Neuron (in vitro differentiated cells): ENCODE measurements at regions not wholly inside any gene's neighbourhood (a gene's known extent, or its start where the extent isn't known, plus 50 kb on each side); places are given as distances from the start of the nearest gene placed in this dataset.
A peak's percentile ranks its signal among the peaks of the same experiment; 100 is the strongest.
"Not testable (repeated sequence)": the region's sequence is repeated elsewhere in the genome, so short reads cannot be mapped to it uniquely, and the experiment has no call there.

Source experiments
- H2AFZ ChIP-seq: one replicate; pipeline ENCODE4 v1.6.1; 2013; ENCODE audit warnings: low read depth, mild to moderate bottlenecking, inconsistent platforms, low read length, moderate library complexity
- H3K27me3 ChIP-seq: one replicate; pipeline ENCODE4 v1.6.1; 2013; ENCODE audit warnings: low read length; ENCODE audit not compliant: insufficient read depth
- H3K36me3 ChIP-seq: one replicate; pipeline ENCODE4 v1.6.1; 2013; ENCODE audit warnings: low read length; ENCODE audit not compliant: insufficient read depth
- H3K4me1 ChIP-seq: one replicate; pipeline ENCODE4 v1.6.1; 2013; ENCODE audit warnings: low read length; ENCODE audit not compliant: insufficient read depth
- H3K4me3 ChIP-seq: 2 replicates; pipeline ENCODE4 v1.5.1; 2013; ENCODE audit warnings: mild to moderate bottlenecking, low read length, moderate library complexity
- H3K9me3 ChIP-seq: one replicate; pipeline ENCODE4 v1.6.1; 2013; ENCODE audit warnings: low read length

- Histone ChIP-seq H3K36me3 (no peaks in the 10 kb centered on the region), H3K9me3 (no peaks in the 10 kb centered on the region), H3K27me3 (no peaks in the 10 kb centered on the region), H3K4me1 (no peaks in the 10 kb centered on the region), H2AFZ (no peak overlapping the region), H3K4me3 (no peak overlapping the region)
Observed at GRCh38 chr12:86735851-86736250, 479.7 kb upstream of the MGAT4C start.

GRCh38 chr12:86735072-86735471 lies 478.9 kb upstream of the MGAT4C start:
- no peaks in the 10 kb centered on the region for H3K36me3 ChIP-seq
- H2AFZ ChIP-seq: no peak overlapping the region
- no peak overlapping the region for H3K4me3 ChIP-seq
- no peaks in the 10 kb centered on the region for H3K9me3 ChIP-seq
- H3K27me3 ChIP-seq: no peaks in the 10 kb centered on the region
- H3K4me1 ChIP-seq: no peaks in the 10 kb centered on the region

- no peak overlapping the region for H2AFZ ChIP-seq
- H3K36me3 ChIP-seq: no peaks in the 10 kb centered on the region
- no peaks in the 10 kb centered on the region for H3K27me3 ChIP-seq
- no peak overlapping the region for H3K4me3 ChIP-seq
- no peaks in the 10 kb centered on the region for H3K9me3 ChIP-seq
- H3K4me1 ChIP-seq: no peaks in the 10 kb centered on the region
Observed at GRCh38 chr12:86730233-86730632, 474.0 kb upstream of the MGAT4C start.

- Histone ChIP-seq H3K4me1 (no peaks in the 10 kb centered on the region), H2AFZ (no peak overlapping the region), H3K9me3 (no peaks in the 10 kb centered on the region), H3K27me3 (no peaks in the 10 kb centered on the region), H3K36me3 (no peaks in the 10 kb centered on the region), H3K4me3 (no peak overlapping the region)
Observed at GRCh38 chr12:86729739-86730138, 473.5 kb upstream of the MGAT4C start.

DNA sequence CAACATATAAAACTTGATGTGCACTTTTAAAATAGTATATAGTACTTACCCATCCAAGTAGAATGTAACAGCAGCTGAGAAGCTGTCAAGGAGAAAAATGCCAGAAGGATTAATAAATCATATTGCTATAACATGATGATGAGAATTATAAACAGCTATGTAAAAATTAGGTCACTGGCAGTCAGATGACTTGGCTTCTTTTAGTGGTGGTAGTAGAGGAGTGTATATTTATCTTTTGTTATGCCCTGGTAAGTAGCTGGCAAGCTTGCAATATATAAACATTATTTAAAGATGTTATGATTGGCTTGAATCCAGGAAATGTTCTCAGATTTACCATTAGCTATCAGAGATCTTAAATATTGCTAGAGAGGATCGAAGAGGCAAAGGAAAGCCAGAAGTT lies 471.0 kb upstream of the MGAT4C start:
- H3K4me1 ChIP-seq: peaks cover 10% of the 10 kb centered on the region
- H3K9me3 ChIP-seq: no peaks in the 10 kb centered on the region
- H3K36me3 ChIP-seq: no peaks in the 10 kb centered on the region
- H2AFZ ChIP-seq: no peak overlapping the region
- H3K27me3 ChIP-seq: no peaks in the 10 kb centered on the region
- H3K4me3 ChIP-seq: no peak overlapping the region

DNA sequence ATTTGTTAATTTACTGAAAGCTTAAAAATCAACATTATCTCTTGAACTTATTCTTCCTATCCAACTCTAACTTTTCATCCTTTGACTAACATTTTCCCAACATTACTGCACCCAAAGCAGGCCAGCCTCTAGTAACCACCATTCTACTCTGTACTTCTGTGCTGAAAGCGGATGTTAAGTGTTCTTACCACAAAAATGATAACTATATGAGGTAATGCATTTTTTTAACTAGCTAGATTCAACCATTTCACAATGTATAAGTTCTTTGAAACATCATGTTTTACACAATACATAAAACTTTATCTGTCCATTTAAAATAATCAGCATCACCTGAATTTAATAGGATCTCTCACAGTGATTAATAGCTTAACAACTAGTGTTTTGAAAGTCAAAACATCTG lies 468.5 kb upstream of the MGAT4C start:
- H3K27me3 ChIP-seq: no peaks in the 10 kb centered on the region
- no peak overlapping the region for H2AFZ ChIP-seq
- H3K4me1 ChIP-seq: peaks cover 10% of the 10 kb centered on the region
- H3K4me3 ChIP-seq: no peak overlapping the region
- no peaks in the 10 kb centered on the region for H3K36me3 ChIP-seq
- no peaks in the 10 kb centered on the region for H3K9me3 ChIP-seq

DNA sequence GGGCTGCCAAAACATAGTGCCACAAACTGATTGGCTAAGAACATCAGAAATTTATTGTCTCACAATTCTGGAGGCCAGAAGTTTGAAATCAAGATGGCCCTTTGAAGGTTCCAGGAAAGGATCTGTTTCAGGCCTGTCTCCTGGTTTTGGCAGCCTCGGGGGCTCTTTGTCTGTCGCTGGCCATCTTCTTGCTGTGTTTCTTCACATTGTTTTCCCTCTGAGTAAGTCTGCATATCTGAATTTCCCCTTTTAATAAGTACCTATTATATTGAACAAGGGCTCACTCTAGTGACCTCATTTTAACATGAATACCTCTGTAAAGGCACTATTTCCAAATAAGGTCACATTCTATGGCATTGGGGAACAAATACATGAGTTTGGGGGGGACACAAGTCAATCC lies 467.1 kb upstream of the MGAT4C start:
- Histone ChIP-seq H3K27me3 (no peaks in the 10 kb centered on the region), H3K4me1 (peaks cover 10% of the 10 kb centered on the region), H3K4me3 (no peak overlapping the region), H3K9me3 (no peaks in the 10 kb centered on the region), H2AFZ (peak overlapping the region; percentile 77), H3K36me3 (no peaks in the 10 kb centered on the region)

- H3K4me1 ChIP-seq: peaks cover 10% of the 10 kb centered on the region
- no peaks in the 10 kb centered on the region for H3K9me3 ChIP-seq
- H2AFZ ChIP-seq: no peak overlapping the region
- H3K4me3 ChIP-seq: no peak overlapping the region
- no peaks in the 10 kb centered on the region for H3K36me3 ChIP-seq
- no peaks in the 10 kb centered on the region for H3K27me3 ChIP-seq
Observed at GRCh38 chr12:86721713-86722397, 465.7 kb upstream of the MGAT4C start.

DNA sequence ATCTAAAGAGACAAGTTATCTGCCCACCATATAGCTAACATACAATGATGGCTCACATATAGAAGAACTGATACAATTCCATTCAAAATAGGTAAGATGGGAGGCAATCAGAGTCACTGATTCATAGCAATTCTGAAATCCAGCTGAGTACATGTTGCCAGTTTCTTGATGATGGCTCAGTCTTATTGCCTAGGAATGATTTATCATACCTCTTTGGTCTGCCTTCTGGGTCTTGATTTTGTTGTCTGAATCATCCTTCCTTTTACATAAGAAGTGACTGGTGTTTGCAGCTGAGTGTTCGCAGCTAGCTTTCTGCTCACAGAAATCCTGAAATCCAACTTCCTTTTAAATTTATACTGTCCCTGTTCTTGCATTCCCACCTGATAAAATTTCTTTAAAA lies 463.2 kb upstream of the MGAT4C start:
- Histone ChIP-seq H3K27me3 (no peaks in the 10 kb centered on the region), H3K4me1 (peaks cover 10% of the 10 kb centered on the region), H3K4me3 (no peak overlapping the region), H3K36me3 (no peaks in the 10 kb centered on the region), H3K9me3 (no peaks in the 10 kb centered on the region), H2AFZ (no peak overlapping the region)

- H2AFZ ChIP-seq: no peak overlapping the region
- H3K36me3 ChIP-seq: no peaks in the 10 kb centered on the region
- H3K9me3 ChIP-seq: no peaks in the 10 kb centered on the region
- no peaks in the 10 kb centered on the region for H3K4me1 ChIP-seq
- H3K4me3 ChIP-seq: no peak overlapping the region
- no peaks in the 10 kb centered on the region for H3K27me3 ChIP-seq
Observed at GRCh38 chr12:86713121-86713520, 456.9 kb upstream of the MGAT4C start.

GRCh38 chr12:86712425-86712843 lies 456.2 kb upstream of the MGAT4C start:
- Histone ChIP-seq H3K4me1 (no peaks in the 10 kb centered on the region), H3K9me3 (no peaks in the 10 kb centered on the region), H3K36me3 (no peaks in the 10 kb centered on the region), H3K4me3 (no peak overlapping the region), H2AFZ (no peak overlapping the region), H3K27me3 (no peaks in the 10 kb centered on the region)

- Histone ChIP-seq H3K36me3 (no peaks in the 10 kb centered on the region), H3K4me3 (no peak overlapping the region), H2AFZ (no peak overlapping the region), H3K27me3 (no peaks in the 10 kb centered on the region), H3K9me3 (no peaks in the 10 kb centered on the region), H3K4me1 (no peaks in the 10 kb centered on the region)
Observed at GRCh38 chr12:86711731-86712130, 455.5 kb upstream of the MGAT4C start.

DNA sequence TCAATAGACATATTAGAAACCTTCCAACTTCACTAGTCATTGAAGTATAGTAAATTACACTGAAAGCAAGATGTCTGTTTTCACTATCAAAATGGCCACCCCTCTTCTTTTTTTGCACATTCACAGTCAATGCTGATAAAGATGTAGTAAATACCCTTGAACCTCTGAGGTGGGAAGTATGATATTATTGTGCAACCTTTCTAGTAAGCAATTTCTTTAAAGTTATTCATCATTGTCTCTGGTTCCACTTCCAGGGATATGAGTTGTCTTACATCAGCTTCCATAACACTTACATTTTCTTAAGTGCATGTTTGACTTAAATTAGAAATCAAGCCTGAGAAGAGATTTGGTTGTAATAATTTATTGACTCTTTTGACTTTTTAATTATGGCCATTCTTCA lies 453.9 kb upstream of the MGAT4C start:
- Histone ChIP-seq H3K4me3 (no peak overlapping the region), H2AFZ (no peak overlapping the region), H3K36me3 (no peaks in the 10 kb centered on the region)

DNA sequence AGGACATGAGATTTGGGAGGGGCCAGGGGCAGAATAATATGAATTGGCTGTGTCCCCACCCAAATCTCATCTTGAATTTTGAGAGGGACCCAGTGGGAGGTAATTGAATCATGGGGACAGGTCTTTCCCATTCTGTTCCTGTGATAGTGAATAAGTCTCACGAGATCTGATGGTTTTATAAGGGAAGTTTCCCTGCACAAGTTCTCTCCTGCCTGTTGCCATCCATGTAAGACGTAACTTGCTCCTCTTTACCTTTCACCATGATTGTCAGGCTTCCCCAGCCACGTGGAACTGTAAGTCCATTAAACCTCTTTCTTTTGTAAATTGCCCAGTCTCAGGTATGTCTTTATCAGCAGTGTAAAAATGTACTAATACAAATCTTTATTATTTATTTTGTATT lies 452.8 kb upstream of the MGAT4C start:
- H3K4me3 ChIP-seq, H3K36me3 ChIP-seq, H3K4me1 ChIP-seq, H3K27me3 ChIP-seq, H3K9me3 ChIP-seq, H2AFZ ChIP-seq: not testable (repeated sequence)

More for the DNA sequence above, 453.9 kb upstream of the MGAT4C start:
- Histone ChIP-seq H3K4me1 (no peaks in the 10 kb centered on the region), H3K9me3 (no peaks in the 10 kb centered on the region), H3K27me3 (no peaks in the 10 kb centered on the region)
